Gastroesophageal sphincter (tissue), 3 donors: ENCODE measurements at regions not wholly inside any gene's neighbourhood (a gene's known extent, or its start where the extent isn't known, plus 50 kb on each side); places are given as distances from the start of the nearest gene placed in this dataset.

Experiments used
- EP300 ChIP-seq: sonication (generic); formaldehyde crosslinking; IDR thresholded peaks from one replicate; pipeline ENCODE4 v1.6.1; 2017; ENCODE audit warnings: antibody characterized with exemption, mild to moderate bottlenecking
- POLR2A ChIP-seq, 2 donors: fragments of 450-650 bp; IDR thresholded peaks; one replicate each; pipeline ENCODE4 v1.6.1; 2017; ENCODE audit warnings: antibody characterized with exemption in 2 of 2, mild to moderate bottlenecking in 2 of 2, moderate library complexity in 1 of 2
- POLR2AphosphoS5 ChIP-seq: sonication (generic); formaldehyde crosslinking; IDR thresholded peaks from one replicate; pipeline ENCODE4 v1.6.1; 2017; ENCODE audit warnings: antibody characterized with exemption
- TF ChIP-seq, protein P1 (sequence below), 4 experiments: fragments of 200-600 bp in 2 of 4; fragments of 450-650 bp in 2 of 4; sonication (generic) in 1 of 4; IDR thresholded peaks; one replicate each; pipeline ENCODE4 v1.5.1; 2017 to 2019; ENCODE audit warnings: antibody characterized with exemption in 4 of 4, mild to moderate bottlenecking in 2 of 4, moderate library complexity in 2 of 4

- TF ChIP-seq, protein P1, sequence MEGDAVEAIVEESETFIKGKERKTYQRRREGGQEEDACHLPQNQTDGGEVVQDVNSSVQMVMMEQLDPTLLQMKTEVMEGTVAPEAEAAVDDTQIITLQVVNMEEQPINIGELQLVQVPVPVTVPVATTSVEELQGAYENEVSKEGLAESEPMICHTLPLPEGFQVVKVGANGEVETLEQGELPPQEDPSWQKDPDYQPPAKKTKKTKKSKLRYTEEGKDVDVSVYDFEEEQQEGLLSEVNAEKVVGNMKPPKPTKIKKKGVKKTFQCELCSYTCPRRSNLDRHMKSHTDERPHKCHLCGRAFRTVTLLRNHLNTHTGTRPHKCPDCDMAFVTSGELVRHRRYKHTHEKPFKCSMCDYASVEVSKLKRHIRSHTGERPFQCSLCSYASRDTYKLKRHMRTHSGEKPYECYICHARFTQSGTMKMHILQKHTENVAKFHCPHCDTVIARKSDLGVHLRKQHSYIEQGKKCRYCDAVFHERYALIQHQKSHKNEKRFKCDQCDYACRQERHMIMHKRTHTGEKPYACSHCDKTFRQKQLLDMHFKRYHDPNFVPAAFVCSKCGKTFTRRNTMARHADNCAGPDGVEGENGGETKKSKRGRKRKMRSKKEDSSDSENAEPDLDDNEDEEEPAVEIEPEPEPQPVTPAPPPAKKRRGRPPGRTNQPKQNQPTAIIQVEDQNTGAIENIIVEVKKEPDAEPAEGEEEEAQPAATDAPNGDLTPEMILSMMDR (IDR thresholded peaks at IDR 0.05): no peak
- no peak for TF ChIP-seq EP300
- no peak for TF ChIP-seq POLR2A (IDR thresholded peaks at IDR 0.05)
- TF ChIP-seq POLR2AphosphoS5: no peak
These were observed 105.1 kb downstream of the ADRA2C start for GRCh38 chr4:3871181-3871852.
